Mesenchymal stem cell (in vitro differentiated cells and primary cell): ENCODE measurements at regions not wholly inside any gene's neighbourhood (a gene's known extent, or its start where the extent isn't known, plus 50 kb on each side); places are given as distances from the start of the nearest gene placed in this dataset.
"Not testable (repeated sequence)": the region's sequence is repeated elsewhere in the genome, so short reads cannot be mapped to it uniquely, and the experiment has no call there.

ENCODE experiments used
- DNase-seq: peaks from one replicate; pipeline ENCODE4 v3.0.0-alpha.2; 2013
- H2AFZ ChIP-seq: one replicate; pipeline ENCODE4 v1.6.1; 2013; ENCODE audit warnings: low read depth, mild to moderate bottlenecking, control low read depth, inconsistent platforms, low read length, moderate library complexity
- H2AK5ac ChIP-seq: 2 replicates; pipeline ENCODE4 v1.6.1; 2013; ENCODE audit warnings: low read length, moderate library complexity, mild to moderate bottlenecking, inconsistent platforms; ENCODE audit not compliant: severe bottlenecking
- H2BK120ac ChIP-seq: one replicate; pipeline ENCODE4 v1.6.1; 2013; ENCODE audit warnings: low read depth, mild to moderate bottlenecking, inconsistent platforms, low read length, moderate library complexity
- H2BK12ac ChIP-seq, 2 experiments: one replicate each; pipeline ENCODE4 v1.6.1; 2013; ENCODE audit warnings: inconsistent platforms in 2 of 2, low read length in 2 of 2, mild to moderate bottlenecking in 2 of 2, moderate library complexity in 2 of 2, control low read depth in 1 of 2
- H2BK15ac ChIP-seq: one replicate; pipeline ENCODE4 v1.6.1; 2013; ENCODE audit warnings: mild to moderate bottlenecking, low read depth, inconsistent platforms; ENCODE audit not compliant: poor library complexity, severe bottlenecking
- H2BK5ac ChIP-seq: 2 replicates; pipeline ENCODE4 v1.6.1; 2013; ENCODE audit warnings: low read depth, mild to moderate bottlenecking, low read length, control low read depth, inconsistent platforms; ENCODE audit not compliant: poor library complexity, severe bottlenecking
- H3K14ac ChIP-seq, 2 experiments: one replicate each; pipeline ENCODE4 v1.6.1; 2013; ENCODE audit warnings: inconsistent platforms in 2 of 2, low read length in 2 of 2, control low read depth in 1 of 2, mild to moderate bottlenecking in 1 of 2, moderate library complexity in 1 of 2
- H3K18ac ChIP-seq, 2 experiments: one replicate each; pipeline ENCODE4 v1.6.1; 2013; ENCODE audit warnings: inconsistent platforms in 2 of 2, low read length in 2 of 2, control low read depth in 1 of 2, low read depth in 1 of 2, mild to moderate bottlenecking in 1 of 2
- H3K23ac ChIP-seq, 2 experiments: one replicate each; pipeline ENCODE4 v1.6.1; 2013; ENCODE audit warnings: inconsistent platforms in 2 of 2, low read length in 2 of 2, mild to moderate bottlenecking in 2 of 2, moderate library complexity in 2 of 2, control low read depth in 1 of 2
- H3K27ac ChIP-seq: 2 replicates; pipeline ENCODE4 v1.5.1; 2013; ENCODE audit warnings: mild to moderate bottlenecking, moderate library complexity, low read length, control low read depth, inconsistent platforms; ENCODE audit not compliant: poor library complexity, severe bottlenecking
- H3K27me3 ChIP-seq, 2 experiments: 2 replicates each; pipeline versions ENCODE4 v1.6.1 to v1.7.0; 2013; ENCODE audit warnings: low read length in 2 of 2, mild to moderate bottlenecking in 2 of 2, moderate library complexity in 2 of 2, control low read depth in 1 of 2, inconsistent platforms in 1 of 2; ENCODE audit not compliant: control insufficient read depth in 1 of 2, insufficient read depth in 1 of 2
- H3K36me3 ChIP-seq, 2 experiments: 2 replicates each; pipeline versions ENCODE4 v1.6.1 to v1.7.0; 2013; ENCODE audit warnings: low read length in 2 of 2, control low read depth in 1 of 2, inconsistent platforms in 1 of 2, low read depth in 1 of 2, mild to moderate bottlenecking in 1 of 2; ENCODE audit not compliant: insufficient read depth in 2 of 2, control insufficient read depth in 1 of 2
- H3K4ac ChIP-seq, 2 experiments: one replicate each; pipeline ENCODE4 v1.6.1; 2013; ENCODE audit warnings: inconsistent platforms in 2 of 2, low read length in 2 of 2, mild to moderate bottlenecking in 2 of 2, moderate library complexity in 2 of 2, control low read depth in 1 of 2, low read depth in 1 of 2
- H3K4me1 ChIP-seq: 2 replicates; pipeline ENCODE4 v1.6.1; 2013; ENCODE audit warnings: low read depth, low read length, control low read depth; ENCODE audit not compliant: control insufficient read depth, insufficient read depth
- H3K4me2 ChIP-seq: 2 replicates; pipeline ENCODE4 v1.6.1; 2013; ENCODE audit warnings: low read length, mild to moderate bottlenecking, inconsistent platforms; ENCODE audit not compliant: poor library complexity, severe bottlenecking
- H3K4me3 ChIP-seq, 2 experiments: 2 replicates each; pipeline versions ENCODE4 v1.5.1 to v1.7.0; 2013; ENCODE audit warnings: low read length in 2 of 2, mild to moderate bottlenecking in 2 of 2, control low read depth in 1 of 2, low read depth in 1 of 2; ENCODE audit not compliant: insufficient read depth in 1 of 2
- H3K79me1 ChIP-seq: replicated peaks from 2 replicates; pipeline ENCODE4 v1.6.1; 2013; ENCODE audit warnings: mild to moderate bottlenecking, control low read depth, low read length, inconsistent platforms; ENCODE audit not compliant: poor library complexity, severe bottlenecking
- H3K9ac ChIP-seq: 2 replicates; pipeline ENCODE4 v1.7.0; 2013; ENCODE audit warnings: mild to moderate bottlenecking, low read length, moderate library complexity
- H3K9me3 ChIP-seq: 2 replicates; pipeline ENCODE4 v1.7.0; 2013; ENCODE audit warnings: mild to moderate bottlenecking, low read length; ENCODE audit not compliant: control insufficient read depth
- H4K8ac ChIP-seq: one replicate; pipeline ENCODE4 v1.6.1; 2013; ENCODE audit warnings: inconsistent platforms, mild to moderate bottlenecking, low read length, moderate library complexity
- H4K91ac ChIP-seq: one replicate; pipeline ENCODE4 v1.6.1; 2013; ENCODE audit warnings: mild to moderate bottlenecking, low read length, inconsistent platforms
- WGBS: methylation state at CpG from one replicate; pipeline ENCODE4 v1.1.7; 2013; ENCODE audit warnings: mixed read lengths; 5-methylcytosine and 5-hydroxymethylcytosine counted together

- no peak overlapping the region for H2BK120ac ChIP-seq
- H3K27me3 ChIP-seq: peaks cover 0 to 8% of the 10 kb centered on the region in 2 experiments
- no peaks in the 10 kb centered on the region for H3K4me1 ChIP-seq
- H3K18ac ChIP-seq: no peak overlapping the region
- H2BK5ac ChIP-seq: no peak overlapping the region
- no peak overlapping the region for H2BK12ac ChIP-seq
- H3K23ac ChIP-seq: no peak overlapping the region
- no peak overlapping the region for H3K4me2 ChIP-seq
- no peak overlapping the region for H3K4ac ChIP-seq
- no peak overlapping the region for H4K8ac ChIP-seq
- H2AK5ac ChIP-seq: no peak overlapping the region
- no peak overlapping the region for H3K4me3 ChIP-seq
- no peaks in the 10 kb centered on the region for H3K36me3 ChIP-seq
- no peak for DNase-seq
- no peaks in the 10 kb centered on the region for H3K9me3 ChIP-seq
- no peak overlapping the region for H3K9ac ChIP-seq
- no peak overlapping the region for H3K14ac ChIP-seq
- H3K27ac ChIP-seq: no peak overlapping the region
- H2AFZ ChIP-seq: no peak overlapping the region
- no peak overlapping the region for H4K91ac ChIP-seq
- WGBS: 68% methylated on average over 3 of the region's 3 CpGs
- no peak overlapping the region for H2BK15ac ChIP-seq
- no peaks in the 10 kb centered on the region for H3K79me1 ChIP-seq
These were observed 241.6 kb upstream of the SGCG start for GRCh38 chr13:22939157-22939556.

GRCh38 chr13:22940090-22940710 is 240.6 kb upstream of the SGCG start:
- no peak for DNase-seq
- Histone ChIP-seq H2BK15ac (no peak overlapping the region), H2BK120ac (no peak overlapping the region), H3K23ac (no peak overlapping the region), H3K4ac (no peak overlapping the region), H4K8ac (no peak overlapping the region), H4K91ac (no peak overlapping the region), H3K4me3 (no peak overlapping the region), H3K9me3 (no peaks in the 10 kb centered on the region), H3K4me2 (no peak overlapping the region), H3K79me1 (no peaks in the 10 kb centered on the region), H3K4me1 (no peaks in the 10 kb centered on the region), H2BK12ac (no peak overlapping the region), H2AK5ac (no peak overlapping the region), H2AFZ (no peak overlapping the region), H3K36me3 (no peaks in the 10 kb centered on the region), H3K14ac (no peak overlapping the region), H3K27ac (no peak overlapping the region), H3K18ac (no peak overlapping the region), H3K27me3 (peaks cover 0 to 8% of the 10 kb centered on the region in 2 experiments), H2BK5ac (no peak overlapping the region), H3K9ac (no peak overlapping the region)
- WGBS: 88% methylated on average over 11 of the region's 11 CpGs

- no peak overlapping the region for H3K4ac ChIP-seq
- H3K27me3 ChIP-seq: peaks cover 0 to 14% of the 10 kb centered on the region in 2 experiments
- no peak overlapping the region for H3K14ac ChIP-seq
- H2AK5ac ChIP-seq: no peak overlapping the region
- H3K4me2 ChIP-seq: no peak overlapping the region
- no peaks in the 10 kb centered on the region for H3K4me1 ChIP-seq
- no peak overlapping the region for H2BK5ac ChIP-seq
- no peak overlapping the region for H4K91ac ChIP-seq
- H2BK12ac ChIP-seq: no peak overlapping the region
- no peak overlapping the region for H3K27ac ChIP-seq
- H3K79me1 ChIP-seq: no peaks in the 10 kb centered on the region
- no peak overlapping the region for H3K23ac ChIP-seq
- no peak overlapping the region for H3K18ac ChIP-seq
- WGBS: 86% methylated on average over 12 of the region's 14 CpGs
- H3K9me3 ChIP-seq: no peaks in the 10 kb centered on the region
- H2BK120ac ChIP-seq: no peak overlapping the region
- H3K9ac ChIP-seq: no peak overlapping the region
- no peak overlapping the region for H2AFZ ChIP-seq
- no peak for DNase-seq
- no peaks in the 10 kb centered on the region for H3K36me3 ChIP-seq
- no peak overlapping the region for H3K4me3 ChIP-seq
- H4K8ac ChIP-seq: no peak overlapping the region
- H2BK15ac ChIP-seq: no peak overlapping the region
These were observed 240.0 kb upstream of the SGCG start for GRCh38 chr13:22940736-22941135.

GRCh38 chr13:22941495-22941894 is 239.3 kb upstream of the SGCG start:
- not testable (repeated sequence) for H4K91ac ChIP-seq, H3K4me2 ChIP-seq, H2BK15ac ChIP-seq, H3K14ac ChIP-seq, H3K9ac ChIP-seq, H3K23ac ChIP-seq, H3K79me1 ChIP-seq, DNase-seq, H3K4me3 ChIP-seq, H3K9me3 ChIP-seq, H3K18ac ChIP-seq, H2AK5ac ChIP-seq, H3K36me3 ChIP-seq, H2BK120ac ChIP-seq, H2BK12ac ChIP-seq, H2AFZ ChIP-seq, H3K27ac ChIP-seq, H4K8ac ChIP-seq, H2BK5ac ChIP-seq, H3K4ac ChIP-seq, H3K4me1 ChIP-seq
- 93% methylated on average over 4 of the region's 8 CpGs for WGBS
- H3K27me3 ChIP-seq: peaks cover 0 to 17% of the 10 kb centered on the region in 2 experiments
